Loucy (cell line): ENCODE measurements at regions not wholly inside any gene's neighbourhood (a gene's known extent, or its start where the extent isn't known, plus 50 kb on each side); places are given as distances from the start of the nearest gene placed in this dataset.

Experiments used
- H2AFZ ChIP-seq: fragments of 200-600 bp; sonication (generic); 2 replicates; pipeline ENCODE4 v1.6.0; 2016; ENCODE audit warnings: antibody characterized with exemption, mild to moderate bottlenecking, low read length, moderate library complexity
- H3F3A ChIP-seq: fragments of 200-600 bp; 2 replicates; pipeline ENCODE4 v1.6.0; 2016; ENCODE audit warnings: antibody characterized with exemption, low read depth, mild to moderate bottlenecking
- H3K27me3 ChIP-seq: fragments of 200-600 bp; sonication (generic); 2 replicates; pipeline ENCODE4 v1.6.1; 2014; ENCODE audit warnings: low read length, mild to moderate bottlenecking; ENCODE audit not compliant: insufficient read depth, poor library complexity, severe bottlenecking
- H3K36me3 ChIP-seq: fragments of 200-600 bp; sonication (generic); 2 replicates; pipeline ENCODE4 v1.6.1; 2016; ENCODE audit warnings: low read length; ENCODE audit not compliant: insufficient read depth
- H3K4me1 ChIP-seq: fragments of 200-600 bp; sonication (generic); 2 replicates; pipeline ENCODE4 v1.5.1; 2014; ENCODE audit warnings: low read length, mild to moderate bottlenecking; ENCODE audit not compliant: insufficient read depth, poor library complexity, severe bottlenecking
- H3K4me2 ChIP-seq: fragments of 200-600 bp; sonication (generic); 2 replicates; pipeline ENCODE4 v1.6.0; 2014; ENCODE audit warnings: antibody characterized with exemption, low read length, low read depth, mild to moderate bottlenecking; ENCODE audit not compliant: poor library complexity, severe bottlenecking
- H3K4me3 ChIP-seq: fragments of 200-600 bp; sonication (generic); 2 replicates; pipeline ENCODE4 v1.5.1; 2014; ENCODE audit warnings: low read length, mild to moderate bottlenecking, mixed read lengths; ENCODE audit not compliant: poor library complexity, severe bottlenecking
- H3K79me2 ChIP-seq: fragments of 200-600 bp; sonication (generic); 2 replicates; pipeline ENCODE4 v1.6.1; 2014; ENCODE audit warnings: low read length; ENCODE audit not compliant: insufficient read depth
- H3K9ac ChIP-seq: fragments of 200-600 bp; sonication (generic); 2 replicates; pipeline ENCODE4 v1.6.0; 2014; ENCODE audit warnings: mild to moderate bottlenecking, low read depth, low read length, moderate library complexity; ENCODE audit not compliant: poor library complexity, severe bottlenecking
- H3K9me2 ChIP-seq: fragments of 200-600 bp; sonication (generic); replicated peaks from 2 replicates; pipeline ENCODE4 v1.6.1; 2016; ENCODE audit warnings: low read depth, low read length, mixed read lengths
- H3K9me3 ChIP-seq: fragments of 200-600 bp; sonication (generic); 2 replicates; pipeline ENCODE4 v1.6.1; 2014; ENCODE audit warnings: mild to moderate bottlenecking, antibody characterized with exemption, low read length, low read depth; ENCODE audit not compliant: insufficient read depth
- H4K20me1 ChIP-seq: fragments of 200-600 bp; sonication (generic); 2 replicates; pipeline ENCODE4 v1.6.0; 2014; ENCODE audit warnings: antibody characterized with exemption, low read length, mild to moderate bottlenecking; ENCODE audit not compliant: insufficient read depth, poor library complexity, severe bottlenecking
- EZH2phosphoT487 ChIP-seq: fragments of 200-600 bp; IDR thresholded peaks from 2 replicates; pipeline ENCODE4 v1.6.1; 2018; ENCODE audit warnings: antibody characterized with exemption, mild to moderate bottlenecking, moderate library complexity, borderline replicate concordance
- TF ChIP-seq, protein P1 (sequence below): fragments of 200-600 bp; sonication (generic); conservative IDR thresholded peaks from 2 replicates; pipeline ENCODE4 v1.5.1; 2014; ENCODE audit warnings: mild to moderate bottlenecking, antibody characterized with exemption, low read length

DNA sequence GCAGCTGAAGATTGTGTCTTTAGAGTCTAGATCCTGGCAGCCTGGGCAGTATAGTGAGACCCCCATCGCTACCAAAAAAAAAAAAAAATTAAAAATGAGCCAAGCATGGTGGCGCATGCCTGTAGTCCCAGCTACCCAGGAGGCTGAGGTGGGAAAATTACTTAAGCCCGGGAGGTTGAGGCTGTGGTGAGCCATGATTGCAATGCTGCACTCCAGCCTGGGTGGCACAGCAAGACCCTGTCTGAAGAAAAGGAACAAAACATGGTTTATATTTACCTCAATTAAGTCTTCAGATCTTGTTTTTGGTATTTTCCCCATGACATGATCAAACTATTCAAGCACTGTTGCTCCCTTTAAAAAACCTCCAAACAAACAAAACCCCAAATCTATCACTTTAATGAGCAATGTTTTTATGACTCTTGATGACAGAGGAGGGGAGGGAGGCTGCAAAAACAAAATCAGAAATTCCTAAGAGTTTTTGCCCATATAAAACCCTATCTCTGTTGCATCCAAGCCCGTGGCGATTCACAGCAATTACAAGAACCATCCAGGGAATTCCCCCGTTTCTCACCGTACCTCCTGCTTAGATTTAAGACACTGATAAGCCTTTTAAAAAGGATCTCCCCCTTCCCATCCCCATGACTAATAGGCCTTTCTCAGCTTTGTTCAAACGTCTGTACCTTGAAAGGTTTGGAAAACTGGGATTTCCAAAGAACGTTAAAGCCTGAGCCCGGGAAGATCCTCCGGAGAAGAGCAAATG lies 259.9 kb downstream of the BMP7 start:
- no peaks in the 10 kb centered on the region for H3K9me3 ChIP-seq
- no peaks in the 10 kb centered on the region for H3K79me2 ChIP-seq
- H2AFZ ChIP-seq: no peak overlapping the region
- no peaks in the 10 kb centered on the region for H4K20me1 ChIP-seq
- no peaks in the 10 kb centered on the region for H3K36me3 ChIP-seq
- no peaks in the 10 kb centered on the region for H3K9me2 ChIP-seq
- H3K9ac ChIP-seq: no peak overlapping the region
- no peak overlapping the region for H3K4me3 ChIP-seq
- H3K4me1 ChIP-seq: no peaks in the 10 kb centered on the region
- no peaks in the 10 kb centered on the region for H3K27me3 ChIP-seq
- no peak overlapping the region for H3K4me2 ChIP-seq
- no peaks in the 10 kb centered on the region for H3F3A ChIP-seq
- no peak for TF ChIP-seq EZH2phosphoT487
- TF ChIP-seq, protein P1, sequence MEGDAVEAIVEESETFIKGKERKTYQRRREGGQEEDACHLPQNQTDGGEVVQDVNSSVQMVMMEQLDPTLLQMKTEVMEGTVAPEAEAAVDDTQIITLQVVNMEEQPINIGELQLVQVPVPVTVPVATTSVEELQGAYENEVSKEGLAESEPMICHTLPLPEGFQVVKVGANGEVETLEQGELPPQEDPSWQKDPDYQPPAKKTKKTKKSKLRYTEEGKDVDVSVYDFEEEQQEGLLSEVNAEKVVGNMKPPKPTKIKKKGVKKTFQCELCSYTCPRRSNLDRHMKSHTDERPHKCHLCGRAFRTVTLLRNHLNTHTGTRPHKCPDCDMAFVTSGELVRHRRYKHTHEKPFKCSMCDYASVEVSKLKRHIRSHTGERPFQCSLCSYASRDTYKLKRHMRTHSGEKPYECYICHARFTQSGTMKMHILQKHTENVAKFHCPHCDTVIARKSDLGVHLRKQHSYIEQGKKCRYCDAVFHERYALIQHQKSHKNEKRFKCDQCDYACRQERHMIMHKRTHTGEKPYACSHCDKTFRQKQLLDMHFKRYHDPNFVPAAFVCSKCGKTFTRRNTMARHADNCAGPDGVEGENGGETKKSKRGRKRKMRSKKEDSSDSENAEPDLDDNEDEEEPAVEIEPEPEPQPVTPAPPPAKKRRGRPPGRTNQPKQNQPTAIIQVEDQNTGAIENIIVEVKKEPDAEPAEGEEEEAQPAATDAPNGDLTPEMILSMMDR: no peak

DNA sequence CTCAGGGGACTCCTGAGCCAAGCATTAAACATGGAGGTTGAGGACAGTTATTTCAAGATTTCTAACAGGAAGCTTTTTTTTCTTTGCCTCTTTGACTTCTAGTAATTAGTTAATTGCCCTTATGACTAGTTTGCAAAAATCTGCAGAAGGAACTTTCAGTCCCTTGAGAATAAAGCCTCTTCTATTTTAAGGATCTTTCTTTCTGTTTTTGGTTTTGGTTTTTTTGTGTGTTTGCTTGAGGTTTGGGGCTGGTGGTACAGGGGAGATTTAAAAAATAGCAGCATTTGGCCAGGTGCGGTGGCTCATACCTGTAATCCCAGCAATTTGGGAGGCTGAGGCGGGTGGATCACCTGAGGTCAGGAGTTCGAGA lies 259.3 kb downstream of the BMP7 start:
- Histone ChIP-seq H3K4me1 (no peaks in the 10 kb centered on the region), H2AFZ (no peak overlapping the region), H4K20me1 (no peaks in the 10 kb centered on the region), H3K9me2 (no peaks in the 10 kb centered on the region), H3K4me2 (no peak overlapping the region), H3K9ac (no peak overlapping the region), H3K4me3 (no peak overlapping the region), H3K79me2 (no peaks in the 10 kb centered on the region), H3F3A (no peaks in the 10 kb centered on the region), H3K36me3 (no peaks in the 10 kb centered on the region), H3K27me3 (no peaks in the 10 kb centered on the region), H3K9me3 (no peaks in the 10 kb centered on the region)
- TF ChIP-seq, protein P1: no peak
- TF ChIP-seq EZH2phosphoT487: no peak

DNA sequence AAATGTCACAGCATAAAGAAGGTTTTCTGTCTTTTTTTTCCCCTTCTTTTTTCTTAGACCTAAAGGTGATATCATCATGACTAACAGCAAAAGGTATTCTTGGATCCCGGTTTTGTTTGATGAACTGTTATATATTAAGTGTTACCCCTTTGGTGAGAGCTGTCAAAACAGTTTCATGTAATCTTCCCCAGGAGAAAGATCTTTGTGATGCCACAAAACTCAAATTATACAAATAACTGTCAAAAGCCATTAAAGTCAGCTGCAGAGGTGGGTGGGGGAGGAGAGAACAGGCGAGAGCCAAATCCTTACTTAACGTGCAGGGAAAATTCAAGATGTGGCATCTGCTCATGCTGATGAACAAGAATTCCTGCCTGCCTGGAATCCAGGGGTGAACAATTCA lies 258.2 kb downstream of the BMP7 start:
- no peaks in the 10 kb centered on the region for H3K36me3 ChIP-seq
- H3K9me3 ChIP-seq: no peaks in the 10 kb centered on the region
- no peak overlapping the region for H3K4me2 ChIP-seq
- no peaks in the 10 kb centered on the region for H3K79me2 ChIP-seq
- no peaks in the 10 kb centered on the region for H3K4me1 ChIP-seq
- H3K9ac ChIP-seq: no peak overlapping the region
- H3K4me3 ChIP-seq: no peak overlapping the region
- H3K9me2 ChIP-seq: no peaks in the 10 kb centered on the region
- H2AFZ ChIP-seq: no peak overlapping the region
- no peaks in the 10 kb centered on the region for H4K20me1 ChIP-seq
- H3F3A ChIP-seq: no peaks in the 10 kb centered on the region
- H3K27me3 ChIP-seq: no peaks in the 10 kb centered on the region
- TF ChIP-seq, protein P1: no peak
- no peak for TF ChIP-seq EZH2phosphoT487
